GM12892 (cell line): ENCODE measurements at regions not wholly inside any gene's neighbourhood (a gene's known extent, or its start where the extent isn't known, plus 50 kb on each side); places are given as distances from the start of the nearest gene placed in this dataset.

Experiments
- POLR2AphosphoS5 ChIP-seq: IDR thresholded peaks from 2 replicates; pipeline ENCODE4 v1.6.1; 2011; ENCODE audit warnings: low read depth, low read length, control low read depth
- TAF1 ChIP-seq: IDR thresholded peaks from 2 replicates; pipeline ENCODE4 v1.6.1; 2011; ENCODE audit warnings: low read depth, mild to moderate bottlenecking, control low read depth, low read length, borderline replicate concordance

GRCh38 chrX:9301836-9302235 is 163.0 kb upstream of the TBL1X start:
- TF ChIP-seq POLR2AphosphoS5 (no peak), TAF1 (no peak)
